ENCODE measurements at regions not wholly inside any gene's neighbourhood (a gene's known extent, or its start where the extent isn't known, plus 50 kb on each side); places are given as distances from the start of the nearest gene placed in this dataset.

- no peak overlapping the region for H3K27ac ChIP-seq (ENCODE audit: low read depth, low read length)
- H3K9me3 ChIP-seq (ENCODE audit: control insufficient read depth in 1 of 2, insufficient read depth in 1 of 2, low read depth in 1 of 2, low read length in 2 of 2) = peaks cover 0 to 4% of the 10 kb centered on the region in 2 experiments; a peak in 1 of 4 replicates
- DNase-seq (ENCODE audit: low read depth, low spot score) (no peak), ATAC-seq (no peak)
- CTCF ChIA-PET = no interaction called here
- intact Hi-C loops (cut with micrococcal nuclease) = no loop called here
- RAD21 ChIA-PET (ENCODE audit: low non-redundant PET in 1 of 2, low total read pairs in 2 of 2, uncharacterized antibody in 2 of 2, unreplicated experiment in 2 of 2) = no interaction called here
- no peak overlapping the region for H3K4me3 ChIP-seq (replicated peaks in 1 of 2; ENCODE audit: low read depth in 1 of 2, low read length in 2 of 2)
- no peak overlapping the region for H3K9ac ChIP-seq (ENCODE audit: low read length)
- BruUV-seq (replicated peaks) = no TSS peak
- POLR2A ChIA-PET = no interaction called here
- no peak for TF ChIP-seq JUND (IDR thresholded peaks at IDR 0.05)
- no peaks in the 10 kb centered on the region for H3K27me3 ChIP-seq (ENCODE audit: insufficient read depth, low read length)
- no peaks in the 10 kb centered on the region for H3K4me1 ChIP-seq (ENCODE audit: control insufficient read depth in 1 of 2, insufficient read depth in 2 of 2, low read length in 2 of 2)
- no peaks in the 10 kb centered on the region for H3K9me2 ChIP-seq (ENCODE audit: insufficient read depth)
- no peak overlapping the region for H2AFZ ChIP-seq (ENCODE audit: low read depth, low read length, poor library complexity, severe bottlenecking)
- no peaks in the 10 kb centered on the region for H3K36me3 ChIP-seq (ENCODE audit: control insufficient read depth in 1 of 2, insufficient read depth in 2 of 2, low read length in 2 of 2)
- H4K20me1 ChIP-seq (ENCODE audit: insufficient read depth) = no peaks in the 10 kb centered on the region
- no peaks in the 10 kb centered on the region for H3K79me2 ChIP-seq (ENCODE audit: insufficient read depth, low read length)
- no peak overlapping the region for H3K4me2 ChIP-seq (ENCODE audit: low read length)
Measured at GRCh38 chr3:159339131-159339530, 537.3 kb downstream of the MFSD1 start.

- CTCF ChIA-PET = no interaction called here
- POLR2A ChIA-PET = no interaction called here
- H3K79me2 ChIP-seq (ENCODE audit: insufficient read depth, low read length) = no peaks in the 10 kb centered on the region
- no peaks in the 10 kb centered on the region for H3K36me3 ChIP-seq (ENCODE audit: control insufficient read depth in 1 of 2, insufficient read depth in 2 of 2, low read length in 2 of 2)
- H2AFZ ChIP-seq (ENCODE audit: low read depth, low read length, poor library complexity, severe bottlenecking) = no peak overlapping the region
- no peak for DNase-seq (ENCODE audit: low read depth, low spot score)
- H3K9me3 ChIP-seq (ENCODE audit: control insufficient read depth in 1 of 2, insufficient read depth in 1 of 2, low read depth in 1 of 2, low read length in 2 of 2) = peaks cover 0 to 4% of the 10 kb centered on the region in 2 experiments; a peak in 1 of 4 replicates
- H3K4me2 ChIP-seq (ENCODE audit: low read length) = no peak overlapping the region
- ATAC-seq = no peak
- no peaks in the 10 kb centered on the region for H3K27me3 ChIP-seq (ENCODE audit: insufficient read depth, low read length)
- H3K4me1 ChIP-seq (ENCODE audit: control insufficient read depth in 1 of 2, insufficient read depth in 2 of 2, low read length in 2 of 2) = no peaks in the 10 kb centered on the region
- RAD21 ChIA-PET (ENCODE audit: low non-redundant PET in 1 of 2, low total read pairs in 2 of 2, uncharacterized antibody in 2 of 2, unreplicated experiment in 2 of 2) = no interaction called here
- H3K9ac ChIP-seq (ENCODE audit: low read length) = no peak overlapping the region
- H4K20me1 ChIP-seq (ENCODE audit: insufficient read depth) = no peaks in the 10 kb centered on the region
- no peak overlapping the region for H3K4me3 ChIP-seq (replicated peaks in 1 of 2; ENCODE audit: low read depth in 1 of 2, low read length in 2 of 2)
- TF ChIP-seq POLR2A (IDR thresholded peaks at IDR 0.05; ENCODE audit: borderline replicate concordance, extremely low read depth, insufficient read depth, insufficient read length) = no peak
- TF ChIP-seq TCF7L2 (IDR thresholded peaks at IDR 0.05; ENCODE audit: borderline replicate concordance, extremely low read depth, insufficient read depth, insufficient read length) = no peak
- TF ChIP-seq ATF3 (IDR thresholded peaks at IDR 0.05) = no peak
- no peak for TF ChIP-seq SRF (IDR thresholded peaks at IDR 0.05; ENCODE audit: low read depth)
- TF ChIP-seq YY1 (IDR thresholded peaks at IDR 0.05; ENCODE audit: extremely low read depth, insufficient replicate concordance, low read depth, low read length) = no peak
- no peak for TF ChIP-seq ZBTB33 (IDR thresholded peaks at IDR 0.05; ENCODE audit: extremely low read depth, insufficient replicate concordance, low read length)
- TF ChIP-seq RAD21 (IDR thresholded peaks at IDR 0.05; ENCODE audit: low read depth) = no peak
- TF ChIP-seq FOSL1 (IDR thresholded peaks at IDR 0.05; ENCODE audit: low read depth) = no peak
- H3K27ac ChIP-seq (ENCODE audit: low read depth, low read length) = no peak overlapping the region
- no TSS peak for BruUV-seq (replicated peaks)
- intact Hi-C loops (cut with micrococcal nuclease) = no loop called here
- no peaks in the 10 kb centered on the region for H3K9me2 ChIP-seq (ENCODE audit: insufficient read depth)
Measured at GRCh38 chr3:159340877-159341500, 539.1 kb downstream of the MFSD1 start.

Data from HCT116 (cell line).